Stimulated activated naive CD8-positive, alpha-beta T cell treated with anti-CD3 and anti-CD28 coated beads, Interleukin-15, Interleukin-2, amounts not matched to agents 100 ng/mL and 50 ng/mL, for 24 hours (primary cell): ENCODE measurements at regions not wholly inside any gene's neighbourhood (a gene's known extent, or its start where the extent isn't known, plus 50 kb on each side); places are given as distances from the start of the nearest gene placed in this dataset.
"Not testable (repeated sequence)": the region's sequence is repeated elsewhere in the genome, so short reads cannot be mapped to it uniquely, and the experiment has no call there.

Experiments used
- H3K27ac Mint-ChIP-seq: one replicate; pipeline ENCODE4 v1.8.0; 2021; ENCODE audit warnings: mild to moderate bottlenecking, mixed read lengths
- H3K27me3 Mint-ChIP-seq: one replicate; pipeline ENCODE4 v1.8.0; 2021; ENCODE audit warnings: mixed read lengths
- H3K36me3 Mint-ChIP-seq: one replicate; pipeline ENCODE4 v1.8.0; 2021; ENCODE audit warnings: low read depth, mixed read lengths
- H3K4me1 Mint-ChIP-seq: one replicate; pipeline ENCODE4 v1.8.0; 2021; ENCODE audit warnings: low read depth, mixed read lengths
- H3K4me3 Mint-ChIP-seq: one replicate; pipeline ENCODE4 v1.8.0; 2021; ENCODE audit warnings: mild to moderate bottlenecking, mixed read lengths
- H3K9me3 Mint-ChIP-seq: one replicate; pipeline ENCODE4 v1.8.0; 2021; ENCODE audit warnings: mixed read lengths

GRCh38 chr4:171521726-171522125, 291.5 kb upstream of the GALNTL6 start:
- no peak overlapping the region for H3K4me3 Mint-ChIP-seq
- H3K9me3 Mint-ChIP-seq: no peaks in the 10 kb centered on the region
- H3K4me1 Mint-ChIP-seq: peaks cover 3% of the 10 kb centered on the region
- H3K27ac Mint-ChIP-seq: no peak overlapping the region
- H3K27me3 Mint-ChIP-seq: no peaks in the 10 kb centered on the region
- H3K36me3 Mint-ChIP-seq: no peaks in the 10 kb centered on the region

- H3K36me3 Mint-ChIP-seq: no peaks in the 10 kb centered on the region
- H3K27ac Mint-ChIP-seq: no peak overlapping the region
- no peaks in the 10 kb centered on the region for H3K9me3 Mint-ChIP-seq
- no peak overlapping the region for H3K4me3 Mint-ChIP-seq
- H3K27me3 Mint-ChIP-seq: no peaks in the 10 kb centered on the region
- H3K4me1 Mint-ChIP-seq: peaks cover 3% of the 10 kb centered on the region
Measured at GRCh38 chr4:171519457-171519856, 293.7 kb upstream of the GALNTL6 start.

- Mint-ChIP-seq H3K27ac (no peak overlapping the region), H3K4me1 (peaks cover 3% of the 10 kb centered on the region), H3K9me3 (no peaks in the 10 kb centered on the region), H3K36me3 (no peaks in the 10 kb centered on the region), H3K27me3 (no peaks in the 10 kb centered on the region), H3K4me3 (no peak overlapping the region)
Measured at GRCh38 chr4:171517883-171518282, 295.3 kb upstream of the GALNTL6 start.

- Mint-ChIP-seq H3K27me3 (no peaks in the 10 kb centered on the region), H3K4me3 (no peak overlapping the region), H3K9me3 (no peaks in the 10 kb centered on the region)
Measured at GRCh38 chr4:171516694-171517093, 296.5 kb upstream of the GALNTL6 start.

GRCh38 chr4:171484681-171485080, 328.5 kb upstream of the GALNTL6 start:
- Mint-ChIP-seq H3K27ac (no peak overlapping the region), H3K36me3 (no peaks in the 10 kb centered on the region), H3K9me3 (no peaks in the 10 kb centered on the region), H3K27me3 (no peaks in the 10 kb centered on the region), H3K4me3 (no peak overlapping the region), H3K4me1 (no peaks in the 10 kb centered on the region)

More at GRCh38 chr4:171516694-171517093, 296.5 kb upstream of the GALNTL6 start:
- no peaks in the 10 kb centered on the region for H3K36me3 Mint-ChIP-seq
- peaks cover 3% of the 10 kb centered on the region for H3K4me1 Mint-ChIP-seq
- no peak overlapping the region for H3K27ac Mint-ChIP-seq

GRCh38 chr4:171478181-171478580, 335.0 kb upstream of the GALNTL6 start:
- H3K4me1 Mint-ChIP-seq: no peaks in the 10 kb centered on the region
- no peaks in the 10 kb centered on the region for H3K27me3 Mint-ChIP-seq
- no peak overlapping the region for H3K27ac Mint-ChIP-seq
- H3K9me3 Mint-ChIP-seq: peaks cover 5% of the 10 kb centered on the region
- H3K36me3 Mint-ChIP-seq: no peaks in the 10 kb centered on the region
- H3K4me3 Mint-ChIP-seq: no peak overlapping the region

GRCh38 chr4:171475111-171475510, 338.1 kb upstream of the GALNTL6 start:
- not testable (repeated sequence) for H3K4me1 Mint-ChIP-seq, H3K9me3 Mint-ChIP-seq, H3K4me3 Mint-ChIP-seq, H3K27ac Mint-ChIP-seq, H3K36me3 Mint-ChIP-seq, H3K27me3 Mint-ChIP-seq

GRCh38 chr4:171473155-171473554, 340.0 kb upstream of the GALNTL6 start:
- Mint-ChIP-seq H3K4me3 (no peak overlapping the region), H3K27ac (no peak overlapping the region), H3K4me1 (no peaks in the 10 kb centered on the region), H3K27me3 (no peaks in the 10 kb centered on the region), H3K9me3 (peaks cover 5% of the 10 kb centered on the region), H3K36me3 (no peaks in the 10 kb centered on the region)

GRCh38 chr4:171472230-171472629, 341.0 kb upstream of the GALNTL6 start:
- H3K9me3 Mint-ChIP-seq: peaks cover 5% of the 10 kb centered on the region
- H3K36me3 Mint-ChIP-seq: no peaks in the 10 kb centered on the region
- no peak overlapping the region for H3K27ac Mint-ChIP-seq
- H3K4me1 Mint-ChIP-seq: no peaks in the 10 kb centered on the region
- H3K4me3 Mint-ChIP-seq: no peak overlapping the region
- no peaks in the 10 kb centered on the region for H3K27me3 Mint-ChIP-seq

- Mint-ChIP-seq H3K4me3 (no peak overlapping the region), H3K27me3 (no peaks in the 10 kb centered on the region), H3K27ac (no peak overlapping the region), H3K4me1 (no peaks in the 10 kb centered on the region), H3K9me3 (peaks cover 3% of the 10 kb centered on the region), H3K36me3 (no peaks in the 10 kb centered on the region)
Measured at GRCh38 chr4:171464499-171464898, 348.7 kb upstream of the GALNTL6 start.

GRCh38 chr4:171461191-171461590, 352.0 kb upstream of the GALNTL6 start:
- no peaks in the 10 kb centered on the region for H3K4me1 Mint-ChIP-seq
- H3K36me3 Mint-ChIP-seq: no peaks in the 10 kb centered on the region
- no peak overlapping the region for H3K4me3 Mint-ChIP-seq
- H3K9me3 Mint-ChIP-seq: peaks cover 10% of the 10 kb centered on the region
- H3K27ac Mint-ChIP-seq: no peak overlapping the region
- H3K27me3 Mint-ChIP-seq: no peaks in the 10 kb centered on the region

- Mint-ChIP-seq H3K36me3 (no peaks in the 10 kb centered on the region), H3K4me3 (no peak overlapping the region), H3K27me3 (no peaks in the 10 kb centered on the region), H3K4me1 (no peaks in the 10 kb centered on the region), H3K9me3 (no peaks in the 10 kb centered on the region), H3K27ac (no peak overlapping the region)
Measured at GRCh38 chr4:171448919-171449481, 364.2 kb upstream of the GALNTL6 start.

- H3K4me3 Mint-ChIP-seq: no peak overlapping the region
Measured at GRCh38 chr4:171448358-171448757, 364.8 kb upstream of the GALNTL6 start.

GRCh38 chr4:171441300-171441941, 371.8 kb upstream of the GALNTL6 start:
- Mint-ChIP-seq H3K27me3 (no peaks in the 10 kb centered on the region), H3K36me3 (no peaks in the 10 kb centered on the region)

More at GRCh38 chr4:171448358-171448757, 364.8 kb upstream of the GALNTL6 start:
- H3K4me1 Mint-ChIP-seq: no peaks in the 10 kb centered on the region
- H3K27ac Mint-ChIP-seq: no peak overlapping the region
- H3K27me3 Mint-ChIP-seq: no peaks in the 10 kb centered on the region
- H3K36me3 Mint-ChIP-seq: no peaks in the 10 kb centered on the region
- no peaks in the 10 kb centered on the region for H3K9me3 Mint-ChIP-seq

GRCh38 chr4:171433674-171434073, 379.5 kb upstream of the GALNTL6 start:
- H3K4me1 Mint-ChIP-seq: no peaks in the 10 kb centered on the region
- H3K9me3 Mint-ChIP-seq: peaks cover 7% of the 10 kb centered on the region
- no peak overlapping the region for H3K4me3 Mint-ChIP-seq
- H3K27me3 Mint-ChIP-seq: no peaks in the 10 kb centered on the region
- H3K27ac Mint-ChIP-seq: no peak overlapping the region
- no peaks in the 10 kb centered on the region for H3K36me3 Mint-ChIP-seq

More at GRCh38 chr4:171441300-171441941, 371.8 kb upstream of the GALNTL6 start:
- H3K4me3 Mint-ChIP-seq: no peak overlapping the region
- no peaks in the 10 kb centered on the region for H3K4me1 Mint-ChIP-seq
- peaks cover 5% of the 10 kb centered on the region for H3K9me3 Mint-ChIP-seq
- no peak overlapping the region for H3K27ac Mint-ChIP-seq

- no peak overlapping the region for H3K27ac Mint-ChIP-seq
- no peaks in the 10 kb centered on the region for H3K27me3 Mint-ChIP-seq
- H3K4me1 Mint-ChIP-seq: no peaks in the 10 kb centered on the region
- no peaks in the 10 kb centered on the region for H3K36me3 Mint-ChIP-seq
- H3K9me3 Mint-ChIP-seq: peaks cover 13% of the 10 kb centered on the region
- H3K4me3 Mint-ChIP-seq: no peak overlapping the region
Measured at GRCh38 chr4:171432536-171432935, 380.7 kb upstream of the GALNTL6 start.
